ENCODE measurements at regions not wholly inside any gene's neighbourhood (a gene's known extent, or its start where the extent isn't known, plus 50 kb on each side); places are given as distances from the start of the nearest gene placed in this dataset.

DNA sequence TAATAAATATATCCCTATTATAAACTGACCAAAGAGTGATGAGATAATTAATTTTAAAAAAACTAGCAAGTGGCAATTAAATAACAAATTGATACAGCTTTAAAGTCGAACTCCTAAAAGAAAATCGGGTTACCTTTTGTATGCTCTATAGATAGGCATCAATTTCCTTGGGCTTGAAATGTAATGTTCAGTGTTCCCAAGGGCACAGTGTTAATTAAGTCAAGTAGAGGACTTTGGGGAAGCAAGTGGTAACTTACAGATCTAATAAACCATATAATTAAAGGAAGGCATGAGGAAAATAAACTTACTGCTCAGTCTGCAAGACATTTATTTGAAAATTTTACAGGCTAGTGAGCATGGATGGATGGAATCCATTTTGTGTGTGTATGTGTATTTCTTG, 220.9 kb downstream of the FSCB start:
- Histone ChIP-seq H3K27ac (no peak overlapping the region), H3K36me3 (no peaks in the 10 kb centered on the region), H3K9me3 (no peaks in the 10 kb centered on the region), H3K4me3 (no peak overlapping the region), H3K27me3 (no peaks in the 10 kb centered on the region), H3K4me1 (no peaks in the 10 kb centered on the region)
- intact Hi-C loops (cut with DNase I), result no loop called here
- TF ChIP-seq, protein P1, sequence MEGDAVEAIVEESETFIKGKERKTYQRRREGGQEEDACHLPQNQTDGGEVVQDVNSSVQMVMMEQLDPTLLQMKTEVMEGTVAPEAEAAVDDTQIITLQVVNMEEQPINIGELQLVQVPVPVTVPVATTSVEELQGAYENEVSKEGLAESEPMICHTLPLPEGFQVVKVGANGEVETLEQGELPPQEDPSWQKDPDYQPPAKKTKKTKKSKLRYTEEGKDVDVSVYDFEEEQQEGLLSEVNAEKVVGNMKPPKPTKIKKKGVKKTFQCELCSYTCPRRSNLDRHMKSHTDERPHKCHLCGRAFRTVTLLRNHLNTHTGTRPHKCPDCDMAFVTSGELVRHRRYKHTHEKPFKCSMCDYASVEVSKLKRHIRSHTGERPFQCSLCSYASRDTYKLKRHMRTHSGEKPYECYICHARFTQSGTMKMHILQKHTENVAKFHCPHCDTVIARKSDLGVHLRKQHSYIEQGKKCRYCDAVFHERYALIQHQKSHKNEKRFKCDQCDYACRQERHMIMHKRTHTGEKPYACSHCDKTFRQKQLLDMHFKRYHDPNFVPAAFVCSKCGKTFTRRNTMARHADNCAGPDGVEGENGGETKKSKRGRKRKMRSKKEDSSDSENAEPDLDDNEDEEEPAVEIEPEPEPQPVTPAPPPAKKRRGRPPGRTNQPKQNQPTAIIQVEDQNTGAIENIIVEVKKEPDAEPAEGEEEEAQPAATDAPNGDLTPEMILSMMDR (IDR thresholded peaks at IDR 0.05), result no peak
- TF ChIP-seq POLR2AphosphoS5 (IDR thresholded peaks at IDR 0.05; ENCODE audit: insufficient read depth in 1 of 2, low read depth in 1 of 2) (no peak), POLR2A (IDR thresholded peaks at IDR 0.05) (no peak)
- no peak for DNase-seq (ENCODE audit: extremely low spot score in 2 of 2)

DNA sequence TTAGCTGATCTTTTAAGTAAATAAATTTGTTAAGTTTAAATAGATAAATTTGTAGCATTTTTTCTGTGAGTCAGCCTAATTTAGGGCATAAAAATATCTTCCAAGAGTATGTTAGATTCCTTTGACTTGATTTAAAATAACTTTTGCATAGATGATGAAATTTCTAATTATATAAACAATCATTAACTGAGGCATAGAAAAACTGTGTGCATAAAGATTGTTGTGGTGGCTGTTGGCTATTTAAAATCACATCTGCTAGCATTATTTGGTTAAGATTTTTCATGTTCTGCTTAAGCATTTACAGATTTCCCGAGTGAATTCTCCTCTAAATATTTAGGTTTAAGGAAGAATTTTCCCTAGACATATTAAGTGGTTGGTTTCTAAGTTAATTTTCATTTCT, 223.2 kb downstream of the FSCB start:
- TF ChIP-seq POLR2AphosphoS5 (IDR thresholded peaks at IDR 0.05; ENCODE audit: insufficient read depth in 1 of 2, low read depth in 1 of 2) (no peak), POLR2A (IDR thresholded peaks at IDR 0.05) (no peak)
- TF ChIP-seq, protein P1 (IDR thresholded peaks at IDR 0.05), result no peak
- no peak for DNase-seq (ENCODE audit: extremely low spot score in 2 of 2)
- Histone ChIP-seq H3K27me3 (no peaks in the 10 kb centered on the region), H3K4me3 (no peak overlapping the region), H3K27ac (no peak overlapping the region), H3K4me1 (no peaks in the 10 kb centered on the region), H3K9me3 (no peaks in the 10 kb centered on the region), H3K36me3 (no peaks in the 10 kb centered on the region)
- intact Hi-C loops (cut with DNase I), result no loop called here

DNA sequence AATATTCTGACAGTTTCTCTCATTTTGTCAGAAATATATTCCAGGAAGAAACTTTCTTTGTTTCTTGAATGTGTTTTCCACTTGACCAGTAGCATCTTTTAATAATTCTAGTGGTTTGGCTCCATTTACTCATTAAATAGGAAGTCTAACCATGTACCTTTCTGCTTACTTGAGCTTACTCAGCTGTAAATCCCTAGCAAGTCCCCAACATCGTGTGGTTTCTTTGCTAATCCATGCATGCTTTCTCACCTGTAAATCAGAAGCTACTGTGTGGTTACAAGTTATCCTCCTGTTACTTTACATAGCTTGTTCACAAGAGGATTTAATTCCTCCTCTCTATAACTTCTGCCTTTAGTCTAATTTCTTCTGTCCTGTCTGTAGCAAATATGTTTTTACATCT, 227.7 kb downstream of the FSCB start:
- DNase-seq (ENCODE audit: extremely low spot score in 2 of 2), result no peak
- H3K4me3 ChIP-seq, result no peak overlapping the region
- no peaks in the 10 kb centered on the region for H3K27me3 ChIP-seq
- TF ChIP-seq, protein P1 (IDR thresholded peaks at IDR 0.05), result no peak
- no peak for TF ChIP-seq POLR2AphosphoS5 (IDR thresholded peaks at IDR 0.05; ENCODE audit: insufficient read depth in 1 of 2, low read depth in 1 of 2)
- TF ChIP-seq POLR2A (IDR thresholded peaks at IDR 0.05), result no peak
- no peaks in the 10 kb centered on the region for H3K4me1 ChIP-seq
- H3K27ac ChIP-seq, result no peak overlapping the region
- intact Hi-C loops (cut with DNase I), result no loop called here
- H3K36me3 ChIP-seq, result no peaks in the 10 kb centered on the region
- H3K9me3 ChIP-seq, result no peaks in the 10 kb centered on the region

DNA sequence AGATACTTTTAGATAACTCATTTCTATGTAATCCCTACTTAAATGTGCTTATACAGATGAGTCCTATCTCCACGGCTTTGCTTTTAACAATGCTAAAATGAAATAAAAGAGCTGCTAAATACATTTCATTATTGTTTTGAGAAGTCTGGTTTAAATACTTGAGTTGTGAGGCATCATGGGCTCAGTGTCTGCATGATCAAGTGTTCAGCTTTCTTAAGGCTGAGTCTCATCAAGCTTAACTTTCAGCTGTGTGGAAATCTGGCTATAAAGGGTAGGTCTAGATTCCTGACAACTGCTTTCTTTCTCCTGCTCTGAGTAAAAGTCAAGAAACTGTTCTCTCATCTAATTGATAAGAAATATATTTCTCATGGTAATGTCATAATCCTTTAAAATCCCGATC, 235.4 kb downstream of the FSCB start:
- TF ChIP-seq, protein P1 (IDR thresholded peaks at IDR 0.05), result no peak
- intact Hi-C loops (cut with DNase I), result no loop called here

DNA sequence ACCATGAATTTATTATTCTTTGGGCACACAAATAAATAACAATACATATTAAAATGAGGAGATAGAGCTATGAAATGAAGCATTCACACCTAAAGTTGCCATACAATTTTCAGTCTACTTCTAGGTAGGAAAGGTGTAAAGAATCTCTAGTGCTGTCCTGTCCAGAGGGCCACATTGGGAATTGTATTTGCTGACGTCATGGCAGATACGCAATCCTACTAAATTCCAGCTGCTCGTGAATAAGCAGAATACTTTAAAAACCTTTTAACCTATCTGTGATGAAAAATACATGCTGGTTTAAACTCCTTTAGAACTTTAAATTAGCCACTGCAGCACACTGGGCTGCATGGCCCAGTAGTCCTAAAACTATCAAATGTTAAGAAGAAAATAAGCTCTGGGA, 236.1 kb downstream of the FSCB start:
- Histone ChIP-seq H3K4me3 (no peak overlapping the region), H3K27me3 (no peaks in the 10 kb centered on the region), H3K36me3 (no peaks in the 10 kb centered on the region), H3K9me3 (no peaks in the 10 kb centered on the region), H3K27ac (no peak overlapping the region), H3K4me1 (no peaks in the 10 kb centered on the region)
- DNase-seq (ENCODE audit: extremely low spot score in 2 of 2), result no peak
- TF ChIP-seq POLR2A (IDR thresholded peaks at IDR 0.05), result no peak
- TF ChIP-seq, protein P1 (IDR thresholded peaks at IDR 0.05), result no peak
- TF ChIP-seq POLR2AphosphoS5 (IDR thresholded peaks at IDR 0.05; ENCODE audit: insufficient read depth in 1 of 2, low read depth in 1 of 2), result no peak
- intact Hi-C loops (cut with DNase I), result no loop called here

More for the DNA sequence above, 235.4 kb downstream of the FSCB start:
- no peaks in the 10 kb centered on the region for H3K9me3 ChIP-seq
- no peaks in the 10 kb centered on the region for H3K4me1 ChIP-seq
- no peaks in the 10 kb centered on the region for H3K27me3 ChIP-seq
- no peak for DNase-seq (ENCODE audit: extremely low spot score in 2 of 2)
- H3K4me3 ChIP-seq, result no peak overlapping the region
- H3K36me3 ChIP-seq, result no peaks in the 10 kb centered on the region
- no peak overlapping the region for H3K27ac ChIP-seq
